Lower leg skin (tissue), 3 donors: ENCODE measurements at regions not wholly inside any gene's neighbourhood (a gene's known extent, or its start where the extent isn't known, plus 50 kb on each side); places are given as distances from the start of the nearest gene placed in this dataset.

Source experiments
- CTCF ChIP-seq, 3 donors: fragments of 450-650 bp; IDR thresholded peaks; one replicate each; pipeline ENCODE4 v1.5.1; 2016; ENCODE audit warnings: antibody characterized with exemption in 3 of 3, mild to moderate bottlenecking in 3 of 3, moderate library complexity in 2 of 3
- POLR2A ChIP-seq, 2 donors: fragments of 450-650 bp; IDR thresholded peaks; one replicate each; pipeline ENCODE4 v1.6.1; 2016 to 2017; ENCODE audit warnings: antibody characterized with exemption in 2 of 2, mild to moderate bottlenecking in 1 of 2, moderate library complexity in 1 of 2

GRCh38 chrX:39502486-39502885 is 595.3 kb downstream of the BCOR start:
- no peak for TF ChIP-seq CTCF (IDR thresholded peaks at IDR 0.05)
- TF ChIP-seq POLR2A (IDR thresholded peaks at IDR 0.05): no peak
